GM12878 (cell line): ENCODE measurements at regions not wholly inside any gene's neighbourhood (a gene's known extent, or its start where the extent isn't known, plus 50 kb on each side); places are given as distances from the start of the nearest gene placed in this dataset.

Experiments
- ATAC-seq: fragments of 200-7000 bp; cut with Tn5 transposase; 3 replicates; pipeline ENCODE4 v1.9.1; 2020; ENCODE audit warnings: mild to moderate bottlenecking, moderate library complexity
- BruUV-seq: library from RNA; stranded (reverse); fragments of 400-500 nt; replicated peaks from 2 replicates; lab custom pipeline; 2021; lab: Mats Ljungman, UMichigan
- CTCF ChIA-PET: fragments of 300-600 bp; sonication (Branson Sonifier 250); formaldehyde crosslinking; extraction: SDS; loops from one replicate; lab custom pipeline; 2021; ENCODE audit warnings: inconsistent platforms; lab: Yijun Ruan, JAX
- POLR2A ChIA-PET: fragments of 350-600 bp; formaldehyde crosslinking; extraction: SDS; loops from one replicate; lab custom pipeline; 2021; ENCODE audit warnings: inconsistent platforms; lab: Charles Lee
- RAD21 ChIA-PET: fragments of 300-600 bp; sonication (Branson Sonifier 250); formaldehyde crosslinking; loops from one replicate; lab custom pipeline; 2023; ENCODE audit warnings: antibody characterized with exemption; ENCODE audit not compliant: unreplicated experiment; lab: Charles Lee
- SMC1A ChIA-PET: fragments of 300-600 bp; sonication (Branson Sonifier 250); formaldehyde crosslinking; loops from one replicate; lab custom pipeline; 2023; ENCODE audit not compliant: unreplicated experiment, uncharacterized antibody; lab: Charles Lee
- DNase-seq: peaks from one replicate; pipeline ENCODE4 v3.0.0-alpha.2; 2011; ENCODE audit warnings: low read depth, low spot score
- FAIRE-seq: peaks from 3 replicates; lab custom pipeline; 2011; peaks lifted over from hg19 to GRCh38; lab: Jason Lieb, UNC
- H2AFZ ChIP-seq: 2 replicates; pipeline ENCODE4 v1.6.0; 2011; ENCODE audit warnings: low read depth, low read length, control low read depth; ENCODE audit not compliant: control insufficient read depth
- H3K27ac ChIP-seq: 2 replicates; pipeline ENCODE4 v1.5.1; 2011; ENCODE audit warnings: control low read depth; ENCODE audit not compliant: control insufficient read depth, insufficient read depth
- H3K27me3 ChIP-seq, 2 experiments: replicated peaks in 1 of 2; 2 replicates each; pipeline versions ENCODE4 v1.6.0 to v1.6.1; 2011; ENCODE audit warnings: low read length in 1 of 2; ENCODE audit not compliant: control insufficient read depth in 2 of 2, insufficient read depth in 2 of 2
- H3K36me3 ChIP-seq, 2 experiments: 2 replicates each; pipeline ENCODE4 v1.5.1; 2011; ENCODE audit warnings: low read length in 1 of 2; ENCODE audit not compliant: control insufficient read depth in 2 of 2, insufficient read depth in 2 of 2
- H3K4me1 ChIP-seq: 2 replicates; pipeline ENCODE4 v1.6.1; 2011; ENCODE audit warnings: mild to moderate bottlenecking, low read length, moderate library complexity, mixed read lengths; ENCODE audit not compliant: control insufficient read depth, insufficient read depth
- H3K4me2 ChIP-seq: 2 replicates; pipeline ENCODE4 v1.6.0; 2011; ENCODE audit warnings: control low read depth; ENCODE audit not compliant: control insufficient read depth, insufficient read depth
- H3K4me3 ChIP-seq: fragments of 200-600 bp; sonication (generic); 2 replicates; pipeline ENCODE4 v1.5.1; 2016
- H3K79me2 ChIP-seq: 2 replicates; pipeline ENCODE4 v1.6.0; 2011; ENCODE audit warnings: low read length; ENCODE audit not compliant: control insufficient read depth, insufficient read depth
- H3K9ac ChIP-seq: 2 replicates; pipeline ENCODE4 v1.8.0; 2011; ENCODE audit warnings: low read length, control low read depth, mixed read lengths; ENCODE audit not compliant: control insufficient read depth, insufficient read depth
- H3K9me3 ChIP-seq: replicated peaks from 3 replicates; pipeline ENCODE4 v1.5.1; 2011; ENCODE audit warnings: mild to moderate bottlenecking, low read length; ENCODE audit not compliant: control insufficient read depth, insufficient read depth
- H4K20me1 ChIP-seq: 2 replicates; pipeline ENCODE4 v1.6.0; 2011; ENCODE audit not compliant: control insufficient read depth, insufficient read depth
- BRCA1 ChIP-seq: IDR thresholded peaks from 2 replicates; pipeline ENCODE4 v1.6.1; 2011; ENCODE audit warnings: low read depth, low read length, improper control_type of control experiment
- CTCF ChIP-seq, 3 experiments: IDR thresholded peaks in 2 of 3; conservative IDR thresholded peaks in 1 of 3; 2 replicates each; pipeline ENCODE4 v1.5.1; 2011; ENCODE audit warnings: low read depth in 3 of 3, low read length in 3 of 3, mild to moderate bottlenecking in 3 of 3, control low read depth in 2 of 3, moderate library complexity in 2 of 3, inconsistent platforms in 1 of 3, mixed read lengths in 1 of 3; ENCODE audit not compliant: control insufficient read depth in 2 of 3, insufficient read depth in 1 of 3; ENCODE audit errors: extremely low read depth in 1 of 3
- HCFC1 ChIP-seq: fragments of 150-350 bp; IDR thresholded peaks from 2 replicates; pipeline ENCODE4 v1.6.1; 2014; ENCODE audit warnings: low read length
- KLF5 ChIP-seq: fragments of 450-650 bp; IDR thresholded peaks from 2 replicates; pipeline ENCODE4 v1.6.1; 2014; ENCODE audit warnings: mild to moderate bottlenecking; ENCODE audit not compliant: partially characterized antibody
- NFIC ChIP-seq: IDR thresholded peaks from 2 replicates; pipeline ENCODE4 v1.6.1; 2012; ENCODE audit warnings: low read depth, mild to moderate bottlenecking, inconsistent platforms, low read length, moderate library complexity
- SUPT20H ChIP-seq: IDR thresholded peaks from 2 replicates; pipeline ENCODE4 v1.6.1; 2011; ENCODE audit warnings: low read depth, mild to moderate bottlenecking, low read length, moderate library complexity, borderline replicate concordance; ENCODE audit not compliant: control insufficient read depth
- TCF12 ChIP-seq: IDR thresholded peaks from 2 replicates; pipeline ENCODE4 v1.6.1; 2011; ENCODE audit warnings: low read depth, mild to moderate bottlenecking, low read length
- ZBTB33 ChIP-seq: fragments of 450-650 bp; IDR thresholded peaks from 2 replicates; pipeline ENCODE4 v1.6.1; 2017; ENCODE audit warnings: mild to moderate bottlenecking
- ZBTB4 ChIP-seq: fragments of 450-650 bp; formaldehyde crosslinking; IDR thresholded peaks from 2 replicates; pipeline ENCODE4 v1.4.0; 2022; ENCODE audit warnings: mild to moderate bottlenecking, moderate library complexity
- ZSCAN29 ChIP-seq: fragments of 450-650 bp; IDR thresholded peaks from 2 replicates; pipeline ENCODE4 v1.6.1; 2017; ENCODE audit warnings: mild to moderate bottlenecking, moderate library complexity
- ZZZ3 ChIP-seq: IDR thresholded peaks from 2 replicates; pipeline ENCODE4 v1.6.1; 2011; ENCODE audit warnings: low read depth; ENCODE audit not compliant: control insufficient read depth, insufficient read length
- WGBS: methylation state at CpG from one replicate; pipeline ENCODE4 v1.1.6; 2016; ENCODE audit warnings: low lambda C conversion rate; ENCODE audit not compliant: insufficient replicate concordance, insufficient coverage; ENCODE audit errors: missing lambda C conversion rate; 5-methylcytosine and 5-hydroxymethylcytosine counted together
- in situ Hi-C: fragments of 300-500 bp; cut with MboI; formaldehyde crosslinking; loops from 9 replicates; pipeline ENCODE4 v1.14.3; 2018; ENCODE audit warnings: mixed read lengths
- intact Hi-C: fragments of 100-400 bp; cut with micrococcal nuclease; formaldehyde crosslinking; loops from one replicate; pipeline ENCODE4 v1.14.2; 2022; ENCODE audit not compliant: unreplicated experiment

GRCh38 chr13:88863116-88863515, 1191.9 kb downstream of the SLITRK5 start:
- in situ Hi-C loops (no loop called here), intact Hi-C loops (no loop called here)
- DNase-seq (no peak), FAIRE-seq (no peak), ATAC-seq (no peak)
- ChIA-PET RAD21 (no interaction called here), SMC1A (interaction anchor here (1.2 kb wide), 1 partner anchor 11 kb away, joined by 4 read pairs; no protein-coding TSS in a partner anchor), CTCF (no interaction called here), POLR2A (no interaction called here)
- H3K9ac ChIP-seq: no peak overlapping the region
- no TSS peak for BruUV-seq
- no peak for TF ChIP-seq NFIC
- TF ChIP-seq SUPT20H: no peak
- TF ChIP-seq BRCA1: no peak
- TF ChIP-seq CTCF (IDR thresholded peaks at IDR 0.05 in 2 of 3, conservative IDR thresholded peaks at IDR 0.05 in 1 of 3; ENCODE audit: control insufficient read depth in 2 of 3, extremely low read depth in 1 of 3, insufficient read depth in 1 of 3, low read depth in 3 of 3, low read length in 3 of 3): no peak
- no peak for TF ChIP-seq TCF12
- no peak for TF ChIP-seq ZBTB33
- TF ChIP-seq ZBTB4 (CRISPR knock-in tag): no peak
- TF ChIP-seq HCFC1: no peak
- no peak for TF ChIP-seq KLF5
- no peak for TF ChIP-seq ZZZ3
- TF ChIP-seq ZSCAN29: no peak
- H3K4me3 ChIP-seq: no peak overlapping the region
- 53% methylated on average over 4 of the region's 4 CpGs for WGBS
- H3K36me3 ChIP-seq: no peaks in the 10 kb centered on the region
- no peak overlapping the region for H2AFZ ChIP-seq
- no peak overlapping the region for H3K27ac ChIP-seq
- no peak overlapping the region for H3K4me2 ChIP-seq
- H3K27me3 ChIP-seq: no peaks in the 10 kb centered on the region
- no peaks in the 10 kb centered on the region for H3K79me2 ChIP-seq
- H3K9me3 ChIP-seq: no peaks in the 10 kb centered on the region
- H3K4me1 ChIP-seq: no peaks in the 10 kb centered on the region
- no peaks in the 10 kb centered on the region for H4K20me1 ChIP-seq
